ENCODE measurements at regions not wholly inside any gene's neighbourhood (a gene's known extent, or its start where the extent isn't known, plus 50 kb on each side); places are given as distances from the start of the nearest gene placed in this dataset.

DNA sequence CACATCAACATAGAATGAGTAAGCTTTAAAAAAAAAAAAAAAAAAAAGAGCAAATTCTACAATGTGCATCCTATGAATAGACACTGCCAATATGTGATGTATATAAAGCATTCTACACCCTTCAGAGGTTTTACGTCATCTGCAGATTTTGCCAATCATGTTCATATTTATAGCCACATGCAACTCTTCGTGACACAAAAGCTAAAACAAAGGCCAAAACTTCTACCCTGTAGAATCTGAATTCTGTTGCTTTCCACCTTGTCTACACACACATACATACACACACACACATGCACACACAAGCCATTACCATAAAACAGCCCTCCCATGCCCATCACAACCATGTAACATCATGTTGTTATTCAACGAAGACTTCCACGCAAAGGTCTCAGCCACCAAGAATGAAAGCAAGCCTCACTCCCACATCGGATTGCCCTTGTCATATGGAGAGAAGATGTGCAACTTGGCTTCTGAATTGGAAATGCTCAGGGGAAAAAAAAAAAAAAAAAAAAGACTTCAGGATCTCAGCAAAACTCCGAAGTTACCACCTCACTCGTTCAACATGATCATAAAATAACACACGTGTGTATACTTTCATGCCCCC is 479.4 kb upstream of the JARID2 start:
- intact Hi-C loops (cut with micrococcal nuclease), result no loop called here
- CTCF ChIA-PET, result no interaction called here
- H3K36me3 Mint-ChIP-seq (ENCODE audit: low read depth), result no peaks in the 10 kb centered on the region

DNA sequence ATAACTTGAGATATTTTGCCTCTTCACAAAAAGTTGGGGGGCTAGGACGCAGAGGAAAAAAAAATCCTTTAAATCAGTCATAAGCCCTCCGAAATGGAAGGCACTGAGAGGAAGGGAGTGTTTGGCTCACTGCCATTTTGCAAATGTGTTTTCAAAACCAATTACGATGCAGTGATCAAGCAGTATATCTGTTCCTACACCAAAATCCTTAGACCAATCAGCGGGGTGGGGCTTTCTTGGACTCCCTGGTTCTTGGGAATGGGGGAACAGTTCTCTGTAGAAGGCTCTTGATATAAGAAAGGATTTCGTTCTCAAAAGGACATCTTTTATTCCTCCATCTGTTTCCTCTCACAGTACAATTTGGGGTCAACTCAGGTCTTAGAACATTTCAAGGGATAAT is 478.6 kb upstream of the JARID2 start:
- Mint-ChIP-seq H3K4me3 (no peak overlapping the region), H3K4me1 (peaks cover 10% of the 10 kb centered on the region), H3K36me3 (ENCODE audit: low read depth) (no peaks in the 10 kb centered on the region), H3K27me3 (no peaks in the 10 kb centered on the region), H3K27ac (no peak overlapping the region), H3K9me3 (no peaks in the 10 kb centered on the region)
- TF ChIP-seq CTCF (IDR thresholded peaks at IDR 0.05), result no peak
- intact Hi-C loops (cut with micrococcal nuclease), result no loop called here
- ChIA-PET POLR2A (no interaction called here), CTCF (no interaction called here)
- ATAC-seq (ENCODE audit: low read depth), result no peak
- DNase-seq, result no peak

More for the DNA sequence above, 479.4 kb upstream of the JARID2 start:
- DNase-seq, result no peak
- H3K27me3 Mint-ChIP-seq, result no peaks in the 10 kb centered on the region
- peaks cover 7% of the 10 kb centered on the region for H3K4me1 Mint-ChIP-seq
- H3K9me3 Mint-ChIP-seq, result no peaks in the 10 kb centered on the region
- TF ChIP-seq CTCF (IDR thresholded peaks at IDR 0.05), result no peak
- no peak for ATAC-seq (ENCODE audit: low read depth)
- H3K27ac Mint-ChIP-seq, result no peak overlapping the region
- POLR2A ChIA-PET, result interaction anchor here (0.5 kb wide), 1 partner anchor 434 kb away, joined by 6 read pairs; no protein-coding TSS in a partner anchor
- H3K4me3 Mint-ChIP-seq, result no peak overlapping the region

- Mint-ChIP-seq H3K27me3 (no peaks in the 10 kb centered on the region), H3K4me3 (no peak overlapping the region), H3K9me3 (no peaks in the 10 kb centered on the region), H3K4me1 (peaks cover 6% of the 10 kb centered on the region), H3K36me3 (ENCODE audit: low read depth) (no peaks in the 10 kb centered on the region), H3K27ac (no peak overlapping the region)
- no peak for TF ChIP-seq CTCF (IDR thresholded peaks at IDR 0.05)
- ATAC-seq (ENCODE audit: low read depth), result no peak
- intact Hi-C loops (cut with micrococcal nuclease), result no loop called here
- no peak for DNase-seq
- ChIA-PET POLR2A (interaction anchor here (1.2 kb wide), 1 partner anchor 35 kb away, joined by 3 read pairs; no protein-coding TSS in a partner anchor), CTCF (no interaction called here)
These were observed 475.8 kb upstream of the JARID2 start for GRCh38 chr6:14770040-14770439.

DNA sequence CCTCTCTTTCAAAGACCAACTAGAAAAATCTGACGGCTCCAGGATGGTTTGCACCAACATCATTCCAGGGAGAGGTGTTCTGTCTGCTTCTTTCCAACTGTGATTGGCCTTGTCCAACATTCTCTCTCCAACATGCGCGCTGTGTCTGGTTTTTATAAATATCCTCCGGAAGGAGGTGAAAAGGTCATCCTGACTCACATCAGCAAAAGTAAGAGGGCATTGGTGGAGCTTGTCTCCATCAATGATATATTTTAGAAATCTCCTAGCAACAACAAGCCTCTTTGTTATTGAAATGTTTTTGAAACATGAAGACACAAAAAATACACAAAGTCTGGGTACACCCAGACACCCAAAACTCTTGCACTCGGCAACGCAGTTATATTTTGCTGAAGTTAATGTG is 475.3 kb upstream of the JARID2 start:
- H3K9me3 Mint-ChIP-seq, result no peaks in the 10 kb centered on the region

DNA sequence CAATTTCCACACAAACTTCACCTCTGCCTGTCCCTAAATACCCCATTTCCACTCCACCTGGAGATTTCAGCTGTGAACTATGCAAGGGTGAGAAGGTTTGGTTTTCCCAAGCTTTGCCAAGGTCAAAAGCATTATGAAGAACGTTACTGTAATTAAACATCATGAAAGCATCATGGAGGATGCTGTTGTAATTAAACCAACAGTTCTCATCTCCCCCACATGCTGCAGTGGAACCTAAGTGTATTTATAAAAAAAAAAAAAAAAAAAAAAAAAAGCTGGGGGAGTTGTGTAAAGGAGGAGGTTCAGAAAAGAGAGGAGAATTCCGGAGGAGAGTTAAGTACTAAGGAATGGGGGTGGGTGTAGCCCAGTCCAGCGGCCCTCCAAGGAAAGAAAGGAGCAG is 474.9 kb upstream of the JARID2 start:
- H3K36me3 Mint-ChIP-seq (ENCODE audit: low read depth), result no peaks in the 10 kb centered on the region
- H3K27me3 Mint-ChIP-seq, result no peaks in the 10 kb centered on the region
- H3K27ac Mint-ChIP-seq, result no peak overlapping the region
- H3K9me3 Mint-ChIP-seq, result peaks cover 1% of the 10 kb centered on the region
- DNase-seq (no peak), ATAC-seq (ENCODE audit: low read depth) (no peak)
- H3K4me1 Mint-ChIP-seq, result peaks cover 3% of the 10 kb centered on the region
- CTCF ChIA-PET, result no interaction called here
- POLR2A ChIA-PET, result no interaction called here
- no peak overlapping the region for H3K4me3 Mint-ChIP-seq
- TF ChIP-seq CTCF (IDR thresholded peaks at IDR 0.05), result no peak
- intact Hi-C loops (cut with micrococcal nuclease), result no loop called here

More for the DNA sequence above, 475.3 kb upstream of the JARID2 start:
- DNase-seq (no peak), ATAC-seq (ENCODE audit: low read depth) (no peak)
- ChIA-PET POLR2A (interaction anchor here (1.2 kb wide), 1 partner anchor 36 kb away, joined by 3 read pairs; no protein-coding TSS in a partner anchor), CTCF (no interaction called here)
- Mint-ChIP-seq H3K4me1 (peaks cover 3% of the 10 kb centered on the region), H3K4me3 (no peak overlapping the region), H3K27ac (no peak overlapping the region), H3K36me3 (ENCODE audit: low read depth) (no peaks in the 10 kb centered on the region), H3K27me3 (no peaks in the 10 kb centered on the region)
- intact Hi-C loops (cut with micrococcal nuclease), result no loop called here
- TF ChIP-seq CTCF (IDR thresholded peaks at IDR 0.05), result no peak

All from activated B cell treated with CpG ODN at 0.5 μM for 24 hours (primary cell).